IMR-90 (cell line): ENCODE measurements at regions not wholly inside any gene's neighbourhood (a gene's known extent, or its start where the extent isn't known, plus 50 kb on each side); places are given as distances from the start of the nearest gene placed in this dataset.
"Not testable (repeated sequence)": the region's sequence is repeated elsewhere in the genome, so short reads cannot be mapped to it uniquely, and the experiment has no call there.

ENCODE experiments used
- ATAC-seq: fragments of 200-7000 bp; cut with Tn5 transposase; 2 replicates; pipeline ENCODE4 v1.9.1; 2020; ENCODE audit warnings: low read depth, mild to moderate bottlenecking, moderate library complexity
- BruUV-seq: library from RNA; stranded (reverse); fragments of 400-500 nt; replicated peaks from 2 replicates; lab custom pipeline; 2021; lab: Mats Ljungman, UMichigan
- CTCF ChIA-PET: fragments of 300-600 bp; formaldehyde crosslinking; extraction: SDS; loops from one replicate; lab custom pipeline; 2021; ENCODE audit warnings: antibody characterized with exemption; lab: Yijun Ruan, JAX
- POLR2A ChIA-PET: fragments of 300-600 bp; sonication (Branson Sonifier 250); formaldehyde crosslinking; loops from one replicate; lab custom pipeline; 2022; ENCODE audit warnings: antibody characterized with exemption; ENCODE audit not compliant: unreplicated experiment; lab: Charles Lee
- DNase-seq: peaks from one replicate; pipeline ENCODE4 v3.0.0; 2013
- H2AFZ ChIP-seq: replicated peaks from 2 replicates; pipeline ENCODE3; 2013; ENCODE audit warnings: low read length, mild to moderate bottlenecking; ENCODE audit not compliant: poor library complexity
- H2AK5ac ChIP-seq: 2 replicates; pipeline ENCODE4 v1.6.1; 2013; ENCODE audit warnings: low read depth, low read length, inconsistent platforms
- H2AK9ac ChIP-seq: replicated peaks from 2 replicates; pipeline ENCODE3; 2013; ENCODE audit warnings: mild to moderate bottlenecking, low read depth, low read length, moderate library complexity; ENCODE audit not compliant: poor library complexity
- H2BK120ac ChIP-seq: 2 replicates; pipeline ENCODE4 v1.6.1; 2013; ENCODE audit warnings: low read depth, low read length, inconsistent platforms
- H2BK15ac ChIP-seq: 3 replicates; pipeline ENCODE4 v1.6.1; 2013; ENCODE audit warnings: low read depth, low read length, inconsistent platforms
- H2BK20ac ChIP-seq: 2 replicates; pipeline ENCODE4 v1.6.1; 2013; ENCODE audit warnings: low read depth, mild to moderate bottlenecking, inconsistent platforms, low read length, moderate library complexity
- H2BK5ac ChIP-seq: 2 replicates; pipeline ENCODE4 v1.6.1; 2013; ENCODE audit warnings: mild to moderate bottlenecking, low read depth, low read length, inconsistent platforms; ENCODE audit not compliant: poor library complexity, severe bottlenecking
- H3K14ac ChIP-seq: replicated peaks from 2 replicates; pipeline ENCODE4 v1.6.1; 2013; ENCODE audit warnings: low read depth, low read length, inconsistent platforms
- H3K18ac ChIP-seq: 2 replicates; pipeline ENCODE4 v1.6.1; 2013; ENCODE audit warnings: low read depth, low read length, control low read depth
- H3K23ac ChIP-seq: 2 replicates; pipeline ENCODE4 v1.6.1; 2013; ENCODE audit warnings: low read depth, low read length, inconsistent platforms
- H3K27ac ChIP-seq: 2 replicates; pipeline ENCODE4 v1.5.1; 2013; ENCODE audit warnings: mild to moderate bottlenecking, control low read depth, low read length; ENCODE audit not compliant: insufficient read depth
- H3K27me3 ChIP-seq: 2 replicates; pipeline ENCODE4 v1.6.1; 2013; ENCODE audit warnings: low read length; ENCODE audit not compliant: control insufficient read depth, insufficient read depth
- H3K36me3 ChIP-seq: 2 replicates; pipeline ENCODE4 v1.6.1; 2013; ENCODE audit warnings: low read length, mixed read lengths; ENCODE audit not compliant: control insufficient read depth, insufficient read depth
- H3K4ac ChIP-seq: 2 replicates; pipeline ENCODE4 v1.6.1; 2013; ENCODE audit warnings: low read depth, low read length, inconsistent platforms
- H3K4me1 ChIP-seq: 2 replicates; pipeline ENCODE4 v1.6.1; 2013; ENCODE audit warnings: low read length, mixed read lengths; ENCODE audit not compliant: control insufficient read depth, insufficient read depth
- H3K4me2 ChIP-seq: 2 replicates; pipeline ENCODE4 v1.6.1; 2013; ENCODE audit warnings: low read depth, mild to moderate bottlenecking, control low read depth, low read length, moderate library complexity
- H3K4me3 ChIP-seq: 2 replicates; pipeline ENCODE4 v1.5.1; 2013; ENCODE audit warnings: low read depth, mild to moderate bottlenecking, control low read depth, low read length, moderate library complexity; ENCODE audit not compliant: insufficient read depth
- H3K56ac ChIP-seq: 2 replicates; pipeline ENCODE4 v1.6.1; 2013; ENCODE audit warnings: low read length, inconsistent platforms; ENCODE audit not compliant: insufficient read depth; ENCODE audit errors: extremely low read depth
- H3K79me1 ChIP-seq, 2 experiments: 2 replicates each; pipeline ENCODE4 v1.6.1; 2013; ENCODE audit warnings: low read length in 2 of 2, inconsistent platforms in 1 of 2, low read depth in 1 of 2
- H3K9ac ChIP-seq: 2 replicates; pipeline ENCODE4 v1.6.1; 2013; ENCODE audit warnings: low read depth, low read length, control low read depth
- H3K9me1 ChIP-seq: 2 replicates; pipeline ENCODE4 v1.6.1; 2013; ENCODE audit warnings: low read length, inconsistent platforms; ENCODE audit not compliant: insufficient read depth
- H3K9me3 ChIP-seq: 2 replicates; pipeline ENCODE4 v1.6.1; 2013; ENCODE audit warnings: low read length; ENCODE audit not compliant: control insufficient read depth, insufficient read depth
- H4K20me1 ChIP-seq: 2 replicates; pipeline ENCODE4 v1.6.1; 2013; ENCODE audit warnings: low read length, inconsistent platforms; ENCODE audit not compliant: insufficient read depth
- H4K5ac ChIP-seq: 2 replicates; pipeline ENCODE4 v1.6.1; 2013; ENCODE audit warnings: mild to moderate bottlenecking, low read depth, low read length, control low read depth
- H4K8ac ChIP-seq, 2 experiments: 2 replicates each; pipeline ENCODE4 v1.6.1; 2013; ENCODE audit warnings: low read depth in 2 of 2, low read length in 2 of 2, control low read depth in 1 of 2, inconsistent platforms in 1 of 2
- H4K91ac ChIP-seq: 2 replicates; pipeline ENCODE4 v1.6.1; 2013; ENCODE audit warnings: low read depth, low read length, inconsistent platforms; ENCODE audit not compliant: insufficient read depth
- WGBS, 2 experiments: methylation state at CpG; one replicate each; pipeline versions ENCODE4 v1.1.5 to v1.1.7; 2013; ENCODE audit warnings: missing lambda C conversion rate in 2 of 2; ENCODE audit not compliant: insufficient read length in 1 of 2; ENCODE audit errors: extremely low coverage in 2 of 2; 5-methylcytosine and 5-hydroxymethylcytosine counted together
- dilution Hi-C: fragments of 300-500 bp; cut with HindIII; formaldehyde crosslinking; loops from one replicate; pipeline ENCODE4 v1.14.3; 2018; ENCODE audit warnings: low sequenced_read_pairs; ENCODE audit not compliant: unreplicated experiment
- in situ Hi-C: fragments of 300-500 bp; cut with MboI; formaldehyde crosslinking; loops from 3 replicates; pipeline ENCODE4 v1.14.3; 2019; ENCODE audit warnings: low sequenced_read_pairs, inconsistent platforms, mixed read lengths
- intact Hi-C: fragments of 100-400 bp; cut with micrococcal nuclease; formaldehyde crosslinking; loops from 2 replicates; pipeline ENCODE4 v1.10.0; 2022

GRCh38 chr1:206256935-206257334 is 53.6 kb downstream of the SRGAP2 start:
- H2AK5ac ChIP-seq, H3K18ac ChIP-seq, H2BK20ac ChIP-seq, H4K91ac ChIP-seq, H3K27ac ChIP-seq, H2BK120ac ChIP-seq, H2BK15ac ChIP-seq, H2AFZ ChIP-seq, H3K4me1 ChIP-seq, ATAC-seq, H3K36me3 ChIP-seq, DNase-seq, H3K23ac ChIP-seq, H2BK5ac ChIP-seq, H3K79me1 ChIP-seq, H3K14ac ChIP-seq, CTCF ChIA-PET, in situ Hi-C loops, H4K8ac ChIP-seq, H3K9ac ChIP-seq, dilution Hi-C loops, POLR2A ChIA-PET, H3K9me3 ChIP-seq, H4K5ac ChIP-seq, H3K4me2 ChIP-seq, H3K4me3 ChIP-seq, H3K4ac ChIP-seq, H3K56ac ChIP-seq, BruUV-seq, intact Hi-C loops, H4K20me1 ChIP-seq, H2AK9ac ChIP-seq, H3K9me1 ChIP-seq, H3K27me3 ChIP-seq: not testable (repeated sequence)
- WGBS, 2 experiments, result no CpG with 5 or more reads among the region's 2 CpGs

- H3K9ac ChIP-seq, H2BK5ac ChIP-seq, DNase-seq, H4K8ac ChIP-seq, H4K5ac ChIP-seq, H3K9me3 ChIP-seq, H3K27ac ChIP-seq, H3K56ac ChIP-seq, dilution Hi-C loops, H3K79me1 ChIP-seq, H2AFZ ChIP-seq, ATAC-seq, H2BK15ac ChIP-seq, H2AK9ac ChIP-seq, H3K4me3 ChIP-seq, H3K4me2 ChIP-seq, H3K4ac ChIP-seq, H3K36me3 ChIP-seq, in situ Hi-C loops, H3K4me1 ChIP-seq, H3K27me3 ChIP-seq, H2BK120ac ChIP-seq, H4K20me1 ChIP-seq, H3K14ac ChIP-seq, H3K9me1 ChIP-seq, H4K91ac ChIP-seq, H2BK20ac ChIP-seq, H2AK5ac ChIP-seq, H3K23ac ChIP-seq, H3K18ac ChIP-seq, intact Hi-C loops, CTCF ChIA-PET, POLR2A ChIA-PET, BruUV-seq: not testable (repeated sequence)
- no CpG with 5 or more reads among the region's 5 CpGs for WGBS, 2 experiments
Measured at GRCh38 chr1:206261473-206261872, 58.1 kb downstream of the SRGAP2 start.
